Activated CD4-positive, alpha-beta T cell treated with anti-CD3 and anti-CD28 coated beads, Interleukin-2, amount 50 U/mL, for 16 hours (primary cell): ENCODE measurements at regions not wholly inside any gene's neighbourhood (a gene's known extent, or its start where the extent isn't known, plus 50 kb on each side); places are given as distances from the start of the nearest gene placed in this dataset.
A peak's percentile ranks its signal among the peaks of the same experiment; 100 is the strongest.
"Not testable (repeated sequence)": the region's sequence is repeated elsewhere in the genome, so short reads cannot be mapped to it uniquely, and the experiment has no call there.

ENCODE experiments used
- DNase-seq: peaks from one replicate; pipeline ENCODE4 v3.0.0-alpha.2; 2020

- no peak for DNase-seq
These were observed 106.7 kb upstream of the KDM7A start for GRCh38 chr7:140283472-140283871.

GRCh38 chr7:140281960-140282359, 105.2 kb upstream of the KDM7A start:
- DNase-seq, result no peak

GRCh38 chr7:140281255-140281654, 104.5 kb upstream of the KDM7A start:
- DNase-seq, result no peak

GRCh38 chr7:140276001-140276400, 99.2 kb upstream of the KDM7A start:
- no peak for DNase-seq

- DNase-seq, result no peak
These were observed 98.5 kb upstream of the KDM7A start for GRCh38 chr7:140275069-140275965.

- no peak for DNase-seq
These were observed 96.6 kb upstream of the KDM7A start for GRCh38 chr7:140273417-140273816.

GRCh38 chr7:140271643-140271968, 94.8 kb upstream of the KDM7A start:
- DNase-seq, result not testable (repeated sequence)

GRCh38 chr7:140269004-140269638, 92.3 kb upstream of the KDM7A start:
- DNase-seq, result no peak

GRCh38 chr7:140267381-140268226, 90.8 kb upstream of the KDM7A start:
- DNase-seq, result no peak

GRCh38 chr7:140263277-140263676, 86.5 kb upstream of the KDM7A start:
- peak; percentile 67 for DNase-seq

- peak; percentile 22 for DNase-seq
These were observed 85.6 kb upstream of the KDM7A start for GRCh38 chr7:140262242-140262903.

- no peak for DNase-seq
These were observed 84.7 kb upstream of the KDM7A start for GRCh38 chr7:140261522-140261921.

GRCh38 chr7:140261105-140261486, 84.3 kb upstream of the KDM7A start:
- no peak for DNase-seq

GRCh38 chr7:140260352-140261104, 83.7 kb upstream of the KDM7A start:
- no peak for DNase-seq

- not testable (repeated sequence) for DNase-seq
These were observed 80.5 kb upstream of the KDM7A start for GRCh38 chr7:140257278-140257677.

GRCh38 chr7:140254976-140255375, 78.2 kb upstream of the KDM7A start:
- DNase-seq, result not testable (repeated sequence)

GRCh38 chr7:140249036-140249806, 72.4 kb upstream of the KDM7A start:
- no peak for DNase-seq

- no peak for DNase-seq
These were observed 70.8 kb upstream of the KDM7A start for GRCh38 chr7:140247559-140247958.

- no peak for DNase-seq
These were observed 68.9 kb upstream of the KDM7A start for GRCh38 chr7:140245611-140246105.

GRCh38 chr7:140242057-140243031, 65.6 kb upstream of the KDM7A start:
- DNase-seq, result peak; percentile 54
